ENCODE measurements at regions not wholly inside any gene's neighbourhood (a gene's known extent, or its start where the extent isn't known, plus 50 kb on each side); places are given as distances from the start of the nearest gene placed in this dataset.

- Histone ChIP-seq H4K20me1 (ENCODE audit: insufficient read depth, low read length, poor library complexity, severe bottlenecking) (no peaks in the 10 kb centered on the region), H3K36me3 (ENCODE audit: insufficient read depth, low read length) (no peaks in the 10 kb centered on the region), H3K27me3 (ENCODE audit: insufficient read depth, low read length, poor library complexity, severe bottlenecking) (no peaks in the 10 kb centered on the region), H3F3A (ENCODE audit: low read depth) (no peaks in the 10 kb centered on the region), H3K9me2 (replicated peaks; ENCODE audit: low read depth, low read length) (no peaks in the 10 kb centered on the region), H3K9ac (ENCODE audit: low read depth, low read length, poor library complexity, severe bottlenecking) (no peak overlapping the region), H3K9me3 (ENCODE audit: insufficient read depth, low read depth, low read length) (no peaks in the 10 kb centered on the region), H3K4me3 (ENCODE audit: low read length, poor library complexity, severe bottlenecking) (no peak overlapping the region), H3K79me2 (ENCODE audit: insufficient read depth, low read length) (no peaks in the 10 kb centered on the region), H2AFZ (ENCODE audit: low read length) (no peak overlapping the region), H3K4me1 (ENCODE audit: insufficient read depth, low read length, poor library complexity, severe bottlenecking) (no peaks in the 10 kb centered on the region), H3K4me2 (ENCODE audit: low read depth, low read length, poor library complexity, severe bottlenecking) (no peak overlapping the region)
- TF ChIP-seq CTCF (conservative IDR thresholded peaks at IDR 0.05; ENCODE audit: low read length) = no peak
- no peak for TF ChIP-seq EZH2phosphoT487 (IDR thresholded peaks at IDR 0.05; ENCODE audit: borderline replicate concordance)
Observed at GRCh38 chr1:106494646-106495045, 561.8 kb upstream of the PRMT6 start.

GRCh38 chr1:106498238-106498637 is 558.2 kb upstream of the PRMT6 start:
- Histone ChIP-seq H3K9me2 (replicated peaks; ENCODE audit: low read depth, low read length) (no peaks in the 10 kb centered on the region), H3K4me1 (ENCODE audit: insufficient read depth, low read length, poor library complexity, severe bottlenecking) (no peaks in the 10 kb centered on the region), H3K27me3 (ENCODE audit: insufficient read depth, low read length, poor library complexity, severe bottlenecking) (no peaks in the 10 kb centered on the region), H3K4me3 (ENCODE audit: low read length, poor library complexity, severe bottlenecking) (no peak overlapping the region), H4K20me1 (ENCODE audit: insufficient read depth, low read length, poor library complexity, severe bottlenecking) (no peaks in the 10 kb centered on the region), H3K79me2 (ENCODE audit: insufficient read depth, low read length) (no peaks in the 10 kb centered on the region), H3K4me2 (ENCODE audit: low read depth, low read length, poor library complexity, severe bottlenecking) (no peak overlapping the region), H2AFZ (ENCODE audit: low read length) (no peak overlapping the region), H3K36me3 (ENCODE audit: insufficient read depth, low read length) (no peaks in the 10 kb centered on the region), H3K9ac (ENCODE audit: low read depth, low read length, poor library complexity, severe bottlenecking) (no peak overlapping the region), H3F3A (ENCODE audit: low read depth) (no peaks in the 10 kb centered on the region), H3K9me3 (ENCODE audit: insufficient read depth, low read depth, low read length) (no peaks in the 10 kb centered on the region)
- TF ChIP-seq EZH2phosphoT487 (IDR thresholded peaks at IDR 0.05; ENCODE audit: borderline replicate concordance) = no peak
- TF ChIP-seq CTCF (conservative IDR thresholded peaks at IDR 0.05; ENCODE audit: low read length) = no peak

- Histone ChIP-seq H4K20me1 (ENCODE audit: insufficient read depth, low read length, poor library complexity, severe bottlenecking) (no peaks in the 10 kb centered on the region), H3K9me3 (ENCODE audit: insufficient read depth, low read depth, low read length) (no peaks in the 10 kb centered on the region), H3K36me3 (ENCODE audit: insufficient read depth, low read length) (no peaks in the 10 kb centered on the region), H3K4me3 (ENCODE audit: low read length, poor library complexity, severe bottlenecking) (no peak overlapping the region), H3K4me1 (ENCODE audit: insufficient read depth, low read length, poor library complexity, severe bottlenecking) (no peaks in the 10 kb centered on the region), H3K9ac (ENCODE audit: low read depth, low read length, poor library complexity, severe bottlenecking) (no peak overlapping the region), H2AFZ (ENCODE audit: low read length) (no peak overlapping the region), H3K79me2 (ENCODE audit: insufficient read depth, low read length) (no peaks in the 10 kb centered on the region), H3K4me2 (ENCODE audit: low read depth, low read length, poor library complexity, severe bottlenecking) (no peak overlapping the region), H3F3A (ENCODE audit: low read depth) (no peaks in the 10 kb centered on the region), H3K9me2 (replicated peaks; ENCODE audit: low read depth, low read length) (no peaks in the 10 kb centered on the region), H3K27me3 (ENCODE audit: insufficient read depth, low read length, poor library complexity, severe bottlenecking) (no peaks in the 10 kb centered on the region)
- TF ChIP-seq CTCF (conservative IDR thresholded peaks at IDR 0.05; ENCODE audit: low read length) = no peak
- no peak for TF ChIP-seq EZH2phosphoT487 (IDR thresholded peaks at IDR 0.05; ENCODE audit: borderline replicate concordance)
Observed at GRCh38 chr1:106502659-106503058, 553.8 kb upstream of the PRMT6 start.
